Endothelial cell of umbilical vein (primary cell): ENCODE measurements at regions not wholly inside any gene's neighbourhood (a gene's known extent, or its start where the extent isn't known, plus 50 kb on each side); places are given as distances from the start of the nearest gene placed in this dataset.

Experiments
- BruUV-seq: library from RNA; stranded (reverse); fragments of 400-500 nt; replicated peaks from 2 replicates; lab custom pipeline; 2021; lab: Mats Ljungman, UMichigan
- CTCF ChIA-PET: fragments of 300-600, 350-600 bp; sonication (Branson Sonifier 250); formaldehyde crosslinking; loops from one replicate; lab custom pipeline; 2021; ENCODE audit warnings: antibody characterized with exemption, inconsistent platforms; lab: Charles Lee
- POLR2A ChIA-PET: fragments of 300-600, 350-600 bp; sonication (Branson Sonifier 250); formaldehyde crosslinking; loops from one replicate; lab custom pipeline; 2021; ENCODE audit warnings: antibody characterized with exemption, inconsistent platforms; lab: Charles Lee
- DNase-seq: peaks from one replicate; pipeline ENCODE4 v3.0.0-alpha.2; 2011; ENCODE audit warnings: low read depth, low spot score
- FAIRE-seq: peaks from 2 replicates; lab custom pipeline; 2011; peaks lifted over from hg19 to GRCh38; lab: Jason Lieb, UNC
- H2AFZ ChIP-seq: 2 replicates; pipeline ENCODE4 v1.6.0; 2012; ENCODE audit warnings: low read depth, low read length, control low read depth, inconsistent platforms
- H3K27ac ChIP-seq: 2 replicates; pipeline ENCODE4 v1.5.1; 2011; ENCODE audit warnings: low read depth, mild to moderate bottlenecking, control low read depth, low read length, moderate library complexity; ENCODE audit not compliant: insufficient read depth
- H3K27me3 ChIP-seq, 2 experiments: 2 replicates each; pipeline versions ENCODE4 v1.6.0 to v1.6.1; 2011; ENCODE audit warnings: low read length in 2 of 2, mixed read lengths in 1 of 2; ENCODE audit not compliant: control insufficient read depth in 2 of 2, insufficient read depth in 2 of 2
- H3K36me3 ChIP-seq, 2 experiments: 2 replicates in 1 of 2; 3 replicates in 1 of 2; pipeline ENCODE4 v1.5.1; 2011; ENCODE audit warnings: low read length in 2 of 2, mild to moderate bottlenecking in 1 of 2, moderate library complexity in 1 of 2; ENCODE audit not compliant: control insufficient read depth in 2 of 2, insufficient read depth in 2 of 2; ENCODE audit errors: extremely low read depth in 1 of 2
- H3K4me1 ChIP-seq: 3 replicates; pipeline ENCODE4 v1.5.1; 2011; ENCODE audit warnings: mild to moderate bottlenecking, low read length; ENCODE audit not compliant: control insufficient read depth, insufficient read depth; ENCODE audit errors: extremely low read depth
- H3K4me2 ChIP-seq: 2 replicates; pipeline ENCODE4 v1.6.1; 2011; ENCODE audit warnings: low read length, control low read depth, mixed read lengths; ENCODE audit not compliant: insufficient read depth
- H3K4me3 ChIP-seq, 3 experiments: fragments of 200-600 bp in 1 of 3; sonication (generic), shearing (Covaris generic) in 1 of 3; replicated peaks in 1 of 3; 2 replicates each; pipeline ENCODE4 v1.5.1; 2011 to 2016; ENCODE audit warnings: control low read depth in 3 of 3, low read length in 3 of 3, mild to moderate bottlenecking in 2 of 3, inconsistent platforms in 1 of 3, low read depth in 1 of 3, moderate library complexity in 1 of 3; ENCODE audit not compliant: insufficient read depth in 1 of 3
- H3K79me2 ChIP-seq: 2 replicates; pipeline ENCODE4 v1.6.0; 2012; ENCODE audit warnings: low read length, inconsistent platforms; ENCODE audit not compliant: control insufficient read depth, insufficient read depth
- H3K9ac ChIP-seq: replicated peaks from 2 replicates; pipeline ENCODE3; 2011; ENCODE audit warnings: low read length, control low read depth; ENCODE audit not compliant: insufficient read depth; ENCODE audit errors: extremely low read depth
- H3K9me1 ChIP-seq: replicated peaks from 3 replicates; pipeline ENCODE4 v1.6.0; 2011; ENCODE audit warnings: mild to moderate bottlenecking, low read length; ENCODE audit not compliant: control insufficient read depth, insufficient read depth; ENCODE audit errors: extremely low read depth
- H3K9me3 ChIP-seq: replicated peaks from 2 replicates; pipeline ENCODE4 v1.5.1; 2012; ENCODE audit warnings: low read length, inconsistent platforms; ENCODE audit not compliant: control insufficient read depth, insufficient read depth
- H4K20me1 ChIP-seq: replicated peaks from 2 replicates; pipeline ENCODE3; 2011; ENCODE audit warnings: mild to moderate bottlenecking, low read length; ENCODE audit not compliant: control insufficient read depth, insufficient read depth; ENCODE audit errors: extremely low read depth
- CTCF ChIP-seq, 2 donors: IDR thresholded peaks; 1 replicate in 1 of 2; 2 replicates in 1 of 2; pipeline ENCODE4 v1.5.1; 2011; ENCODE audit warnings: low read length in 2 of 2, mild to moderate bottlenecking in 2 of 2, moderate library complexity in 2 of 2, control low read depth in 1 of 2, inconsistent platforms in 1 of 2, low read depth in 1 of 2; ENCODE audit not compliant: insufficient read depth in 1 of 2; ENCODE audit errors: extremely low read depth in 1 of 2
- EZH2 ChIP-seq: IDR thresholded peaks from 2 replicates; pipeline ENCODE4 v1.6.1; 2012; ENCODE audit warnings: borderline replicate concordance, low read depth, mild to moderate bottlenecking, moderate library complexity, low read length, inconsistent platforms; ENCODE audit not compliant: severe bottlenecking
- FOS ChIP-seq: IDR thresholded peaks from 2 replicates; pipeline ENCODE4 v1.6.1; 2011; ENCODE audit warnings: mild to moderate bottlenecking, low read length, moderate library complexity, borderline replicate concordance; ENCODE audit not compliant: insufficient read depth
- GATA2 ChIP-seq: IDR thresholded peaks from 2 replicates; pipeline ENCODE4 v1.7.0; 2011; ENCODE audit warnings: low read depth, mild to moderate bottlenecking, moderate library complexity, mixed read lengths, low read length; ENCODE audit not compliant: insufficient read length, insufficient read depth
- JUN ChIP-seq: IDR thresholded peaks from 2 replicates; pipeline ENCODE4 v1.6.1; 2011; ENCODE audit warnings: borderline replicate concordance, low read depth; ENCODE audit not compliant: insufficient read length, insufficient read depth
- MAX ChIP-seq: IDR thresholded peaks from 2 replicates; pipeline ENCODE4 v1.6.1; 2011; ENCODE audit not compliant: insufficient read depth, insufficient read length
- MYC ChIP-seq: IDR thresholded peaks from one replicate; pipeline ENCODE4 v1.6.1; 2011; ENCODE audit warnings: mild to moderate bottlenecking, low read depth, low read length
- POLR2A ChIP-seq: IDR thresholded peaks from 2 replicates; pipeline ENCODE4 v1.6.1; 2012; ENCODE audit warnings: low read depth, mild to moderate bottlenecking, control low read depth, low read length
- POLR2AphosphoS5 ChIP-seq: IDR thresholded peaks from 2 replicates; pipeline ENCODE4 v1.6.1; 2012; ENCODE audit warnings: low read depth, mild to moderate bottlenecking, control low read depth, low read length, moderate library complexity; ENCODE audit not compliant: insufficient read depth
- dilution Hi-C: fragments of 300-500 bp; cut with MboI; formaldehyde crosslinking; loops from one replicate; pipeline ENCODE4 v1.15.0; 2019; ENCODE audit warnings: low sequenced_read_pairs; ENCODE audit not compliant: extremely low pct_ligation_motif_present
- intact Hi-C: fragments of 100-400 bp; cut with micrococcal nuclease; formaldehyde crosslinking; loops from one replicate; pipeline ENCODE4 v1.10.0; 2022

- Histone ChIP-seq H3K9me1 (no peaks in the 10 kb centered on the region), H3K79me2 (no peaks in the 10 kb centered on the region), H4K20me1 (no peaks in the 10 kb centered on the region), H3K4me1 (peaks cover 11% of the 10 kb centered on the region), H3K4me2 (no peak overlapping the region), H3K9ac (no peak overlapping the region), H2AFZ (no peak overlapping the region), H3K27ac (no peak overlapping the region), H3K9me3 (no peaks in the 10 kb centered on the region), H3K27me3 (no peaks in the 10 kb centered on the region), H3K36me3 (no peaks in the 10 kb centered on the region), H3K4me3 (no peak overlapping the region)
- intact Hi-C loops = no loop called here
- BruUV-seq = no TSS peak
- no peak for FAIRE-seq
- no peak for DNase-seq
- CTCF ChIA-PET = interaction anchor here (1.5 kb wide), 1 partner anchor 12 kb away, joined by 7 read pairs; no protein-coding TSS in a partner anchor
- dilution Hi-C loops = no loop called here
- POLR2A ChIA-PET = no interaction called here
- TF ChIP-seq POLR2AphosphoS5 (no peak), MAX (no peak), MYC (no peak), GATA2 (no peak), CTCF (IDR thresholded peaks at IDR 0.05; ENCODE audit: extremely low read depth in 1 of 2, insufficient read depth in 1 of 2, low read depth in 1 of 2, low read length in 2 of 2) (no peak), EZH2 (no peak), FOS (no peak), POLR2A (no peak), JUN (no peak)
These were observed 392.0 kb downstream of the LRIG3 start for GRCh38 chr12:58528271-58528670.
